ENCODE measurements at regions not wholly inside any gene's neighbourhood (a gene's known extent, or its start where the extent isn't known, plus 50 kb on each side); places are given as distances from the start of the nearest gene placed in this dataset.
"Not testable (repeated sequence)": the region's sequence is repeated elsewhere in the genome, so short reads cannot be mapped to it uniquely, and the experiment has no call there.

DNA sequence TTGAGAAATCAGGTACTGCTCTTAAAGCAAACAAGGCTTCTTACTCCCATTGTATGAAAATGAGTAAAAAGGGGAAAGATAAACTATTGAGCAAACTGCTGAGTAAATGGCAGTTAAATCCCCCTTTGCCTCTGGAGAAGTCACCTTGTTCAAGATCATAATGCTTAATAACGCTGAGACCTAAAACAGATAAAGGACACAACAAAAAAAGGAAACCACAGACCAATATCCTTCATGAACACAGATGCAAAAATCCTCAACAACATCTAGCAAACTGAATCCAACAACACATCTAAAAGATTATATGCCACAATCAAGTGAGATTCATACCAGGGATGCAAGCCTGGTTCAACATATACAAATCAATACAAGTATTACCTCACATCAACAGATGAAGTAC lies 109.0 kb upstream of the MDM1 start:
- Histone ChIP-seq H3K36me3 (ENCODE audit: insufficient read depth, insufficient read length, low read length) (no peaks in the 10 kb centered on the region), H3K4me3 (ENCODE audit: insufficient read length, low read depth) (no peak overlapping the region), H3K9ac (ENCODE audit: insufficient read length, low read depth) (no peak overlapping the region), H3K4me1 (ENCODE audit: insufficient read depth, insufficient read length) (peaks cover 13% of the 10 kb centered on the region), H3K9me3 (ENCODE audit: insufficient read depth, low read length) (no peaks in the 10 kb centered on the region), H3K27me3 (ENCODE audit: insufficient read depth, insufficient read length) (no peaks in the 10 kb centered on the region)
- no peak for TF ChIP-seq ZNF274 (IDR thresholded peaks at IDR 0.05; ENCODE audit: low read depth, low read length)
- TF ChIP-seq SUZ12 (IDR thresholded peaks at IDR 0.05; ENCODE audit: extremely low read depth, insufficient read depth, insufficient read length), result no peak
- TF ChIP-seq YY1 (IDR thresholded peaks at IDR 0.05; ENCODE audit: insufficient read depth, insufficient read length), result no peak
- DNase-seq (ENCODE audit: low read depth, low spot score), result no peak

DNA sequence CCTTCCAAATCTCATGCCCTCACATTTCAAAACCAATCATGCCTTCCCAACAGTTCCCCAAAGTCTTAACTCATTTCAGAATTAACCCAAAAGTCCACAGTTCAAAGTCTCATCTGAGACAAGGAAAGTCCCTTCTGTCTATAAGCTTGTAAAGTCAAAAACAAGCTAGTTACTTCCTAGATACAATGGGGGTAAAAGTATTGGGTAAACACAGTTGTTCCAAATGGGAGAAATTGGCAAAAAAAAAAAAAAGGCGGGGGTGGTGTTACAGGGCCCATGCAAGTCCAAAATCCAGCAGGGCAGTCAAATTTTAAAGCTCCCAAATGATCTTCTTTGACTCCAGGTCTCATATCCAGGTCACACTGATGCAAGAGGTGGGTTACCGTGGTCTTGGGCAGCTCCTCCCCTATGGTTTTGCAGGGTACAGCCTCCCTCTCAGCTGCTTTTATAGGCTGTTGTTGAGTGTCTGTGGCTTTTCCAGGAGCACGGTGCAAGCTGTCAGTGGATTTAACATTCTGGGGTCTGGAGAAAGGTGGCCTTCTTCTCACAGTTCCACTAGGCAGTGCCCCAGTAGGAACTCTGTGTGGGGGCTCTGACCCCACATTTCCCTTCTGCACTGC lies 110.3 kb upstream of the MDM1 start:
- H3K4me3 ChIP-seq (ENCODE audit: insufficient read length, low read depth); H3K9ac ChIP-seq (ENCODE audit: insufficient read length, low read depth); H3K36me3 ChIP-seq (ENCODE audit: insufficient read depth, insufficient read length, low read length); H3K27me3 ChIP-seq (ENCODE audit: insufficient read depth, insufficient read length); H3K9me3 ChIP-seq (ENCODE audit: insufficient read depth, low read length); DNase-seq (ENCODE audit: low read depth, low spot score): not testable (repeated sequence)
- peaks cover 13% of the 10 kb centered on the region for H3K4me1 ChIP-seq (ENCODE audit: insufficient read depth, insufficient read length)

DNA sequence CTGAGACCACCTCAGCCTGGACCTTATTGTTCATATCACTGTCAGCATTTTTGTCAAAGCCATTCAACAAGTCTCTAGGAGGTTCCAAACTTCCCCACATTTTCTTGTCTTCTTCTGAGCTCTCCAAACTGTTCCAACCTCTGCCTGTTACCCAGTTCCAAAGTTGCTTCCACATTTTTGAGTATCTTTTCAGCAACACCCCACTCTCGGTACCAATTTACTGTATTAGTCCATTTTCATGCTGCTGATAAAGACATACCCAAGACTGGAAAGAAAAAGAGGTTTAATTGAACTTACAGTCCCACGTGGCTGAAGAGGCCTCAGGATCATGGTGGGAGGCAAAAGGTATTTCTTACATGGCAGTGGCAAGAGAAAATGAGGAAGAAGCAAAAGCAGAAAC lies 111.5 kb upstream of the MDM1 start:
- H3K9ac ChIP-seq (ENCODE audit: insufficient read length, low read depth); DNase-seq (ENCODE audit: low read depth, low spot score); H3K36me3 ChIP-seq (ENCODE audit: insufficient read depth, insufficient read length, low read length); H3K4me3 ChIP-seq (ENCODE audit: insufficient read length, low read depth); H3K9me3 ChIP-seq (ENCODE audit: insufficient read depth, low read length); H3K27me3 ChIP-seq (ENCODE audit: insufficient read depth, insufficient read length): not testable (repeated sequence)
- peaks cover 13% of the 10 kb centered on the region for H3K4me1 ChIP-seq (ENCODE audit: insufficient read depth, insufficient read length)

DNA sequence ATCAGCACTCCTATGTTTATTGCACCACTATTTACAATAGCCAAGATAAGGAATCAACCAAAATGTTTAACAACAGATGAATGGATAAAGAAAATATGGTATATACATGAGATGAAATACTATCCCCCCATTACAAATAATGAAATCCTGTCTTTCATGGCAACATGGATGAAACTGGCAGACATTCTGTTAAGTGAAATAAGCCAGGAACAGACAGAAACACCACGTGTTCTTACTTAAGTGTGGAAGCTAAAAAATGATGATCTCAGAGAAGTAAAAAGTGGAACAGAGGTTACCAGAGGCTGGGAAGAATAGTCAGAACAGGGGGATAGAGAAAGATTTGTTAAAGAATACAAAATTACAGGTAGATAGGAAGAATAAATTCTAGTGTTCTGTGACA lies 113.7 kb upstream of the MDM1 start:
- TF ChIP-seq ZNF274 (IDR thresholded peaks at IDR 0.05; ENCODE audit: low read depth, low read length) (no peak), YY1 (IDR thresholded peaks at IDR 0.05; ENCODE audit: insufficient read depth, insufficient read length) (no peak), SUZ12 (IDR thresholded peaks at IDR 0.05; ENCODE audit: extremely low read depth, insufficient read depth, insufficient read length) (no peak)
- Histone ChIP-seq H3K9ac (ENCODE audit: insufficient read length, low read depth) (no peak overlapping the region), H3K4me3 (ENCODE audit: insufficient read length, low read depth) (no peak overlapping the region), H3K36me3 (ENCODE audit: insufficient read depth, insufficient read length, low read length) (no peaks in the 10 kb centered on the region), H3K9me3 (ENCODE audit: insufficient read depth, low read length) (0 out of 2 replicates have a peak, but pooled peaks cover 8% of the 10 kb centered on the region), H3K27me3 (ENCODE audit: insufficient read depth, insufficient read length) (no peaks in the 10 kb centered on the region), H3K4me1 (ENCODE audit: insufficient read depth, insufficient read length) (peaks cover 3% of the 10 kb centered on the region)
- no peak for DNase-seq (ENCODE audit: low read depth, low spot score)

DNA sequence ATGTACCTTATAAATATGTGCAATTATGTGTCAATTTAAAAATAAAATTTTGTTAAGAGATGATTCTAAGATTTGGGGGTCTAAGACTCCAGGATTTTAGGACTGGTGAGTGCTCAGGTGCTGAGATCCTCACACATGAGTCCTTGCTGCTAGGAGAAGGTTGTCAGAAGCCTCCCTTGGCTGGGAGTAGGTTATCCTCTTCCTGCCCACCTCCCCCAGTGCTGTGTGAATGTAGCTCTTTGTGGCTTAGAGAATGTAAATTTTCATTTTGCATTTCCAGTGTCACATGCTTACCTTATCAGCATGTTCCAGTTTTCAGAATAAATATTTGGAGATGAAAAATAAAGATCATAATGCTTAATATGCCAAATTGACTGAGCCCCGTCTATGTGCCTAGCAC lies 114.2 kb upstream of the MDM1 start:
- TF ChIP-seq ZNF274 (IDR thresholded peaks at IDR 0.05; ENCODE audit: low read depth, low read length), result no peak
- TF ChIP-seq YY1 (IDR thresholded peaks at IDR 0.05; ENCODE audit: insufficient read depth, insufficient read length), result no peak
- no peak for TF ChIP-seq SUZ12 (IDR thresholded peaks at IDR 0.05; ENCODE audit: extremely low read depth, insufficient read depth, insufficient read length)
- peaks cover 3% of the 10 kb centered on the region for H3K4me1 ChIP-seq (ENCODE audit: insufficient read depth, insufficient read length)
- no peak overlapping the region for H3K9ac ChIP-seq (ENCODE audit: insufficient read length, low read depth)

DNA sequence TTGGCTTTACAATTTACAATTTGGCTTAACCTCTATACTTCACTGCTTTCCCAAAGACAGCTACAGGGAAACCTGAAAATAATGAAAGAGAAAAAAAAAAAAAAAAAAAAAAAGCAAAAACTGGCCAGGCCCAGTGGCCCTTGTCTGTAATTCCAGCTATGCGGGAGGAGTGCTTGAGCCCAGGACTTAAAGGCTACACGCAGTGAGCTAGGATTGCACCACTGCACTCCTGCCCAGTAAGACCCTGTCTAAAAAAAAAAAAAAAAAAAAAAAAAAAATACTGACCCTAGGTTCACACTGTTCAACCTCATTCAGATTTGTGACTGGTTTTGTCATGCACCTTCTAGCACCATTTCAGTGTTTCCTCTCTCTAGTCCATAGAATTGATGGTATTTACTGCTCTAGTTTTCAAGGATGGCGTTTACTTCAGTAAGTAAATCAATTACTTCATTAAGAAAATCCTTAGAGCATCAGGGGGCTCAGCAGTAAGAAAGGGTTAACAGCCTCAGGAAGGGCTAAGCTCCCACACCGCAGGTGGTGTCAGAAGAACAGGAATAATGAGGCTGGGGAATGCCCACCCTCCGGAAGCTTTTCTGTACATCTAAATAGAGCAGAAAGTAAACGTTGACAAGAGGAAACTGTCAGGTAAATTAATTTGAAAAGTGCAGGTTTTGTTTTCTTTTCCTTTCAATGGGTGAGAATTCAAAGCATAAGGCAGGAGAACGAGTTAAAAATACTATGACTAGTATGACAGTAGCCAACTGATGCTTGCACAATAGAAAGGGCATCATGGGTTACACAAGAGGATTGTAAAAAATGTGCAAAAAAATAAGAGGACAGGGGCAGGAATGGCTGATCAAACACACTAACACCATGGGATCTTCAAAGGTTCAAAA lies 115.0 kb upstream of the MDM1 start:
- DNase-seq (ENCODE audit: low read depth, low spot score), result peak; percentile 80
- no peaks in the 10 kb centered on the region for H3K27me3 ChIP-seq (ENCODE audit: insufficient read depth, insufficient read length)
- TF ChIP-seq ZNF274 (IDR thresholded peaks at IDR 0.05; ENCODE audit: low read depth, low read length) (no peak), YY1 (IDR thresholded peaks at IDR 0.05; ENCODE audit: insufficient read depth, insufficient read length) (no peak), SUZ12 (IDR thresholded peaks at IDR 0.05; ENCODE audit: extremely low read depth, insufficient read depth, insufficient read length) (no peak)
- H3K4me1 ChIP-seq (ENCODE audit: insufficient read depth, insufficient read length), result peaks cover 3% of the 10 kb centered on the region
- 0 out of 2 replicates have a peak, but pooled peaks cover 8% of the 10 kb centered on the region for H3K9me3 ChIP-seq (ENCODE audit: insufficient read depth, low read length)
- H3K9ac ChIP-seq (ENCODE audit: insufficient read length, low read depth), result no peak overlapping the region
- no peaks in the 10 kb centered on the region for H3K36me3 ChIP-seq (ENCODE audit: insufficient read depth, insufficient read length, low read length)
- no peak overlapping the region for H3K4me3 ChIP-seq (ENCODE audit: insufficient read length, low read depth)

More for the DNA sequence above, 114.2 kb upstream of the MDM1 start:
- peak; percentile 47 for DNase-seq (ENCODE audit: low read depth, low spot score)
- Histone ChIP-seq H3K9me3 (ENCODE audit: insufficient read depth, low read length) (0 out of 2 replicates have a peak, but pooled peaks cover 8% of the 10 kb centered on the region), H3K4me3 (ENCODE audit: insufficient read length, low read depth) (peak overlapping the region; percentile 6), H3K36me3 (ENCODE audit: insufficient read depth, insufficient read length, low read length) (no peaks in the 10 kb centered on the region), H3K27me3 (ENCODE audit: insufficient read depth, insufficient read length) (no peaks in the 10 kb centered on the region)

DNA sequence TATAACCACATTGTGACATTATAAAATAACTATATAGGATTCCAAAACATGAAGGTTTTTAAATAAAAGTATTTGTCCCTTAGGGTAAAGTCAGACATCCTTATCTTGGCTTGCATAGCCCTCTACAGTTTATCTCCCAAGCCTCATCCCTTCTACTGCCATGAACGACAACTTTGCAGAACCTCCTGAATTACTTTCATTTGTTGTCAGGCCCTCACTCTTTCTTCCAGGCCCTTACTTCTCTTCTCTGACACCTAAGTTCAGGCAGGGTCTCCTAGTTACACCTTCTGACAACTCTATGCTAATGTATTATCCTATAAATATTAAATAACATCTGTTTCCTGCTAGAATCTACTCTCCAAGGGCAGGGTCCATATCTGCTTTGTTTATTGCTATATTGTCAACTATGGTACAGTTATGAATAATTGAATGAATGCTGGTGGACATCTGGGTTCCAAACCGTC lies 115.7 kb upstream of the MDM1 start:
- Histone ChIP-seq H3K9me3 (ENCODE audit: insufficient read depth, low read length) (0 out of 2 replicates have a peak, but pooled peaks cover 8% of the 10 kb centered on the region), H3K9ac (ENCODE audit: insufficient read length, low read depth) (no peak overlapping the region), H3K4me3 (ENCODE audit: insufficient read length, low read depth) (no peak overlapping the region), H3K36me3 (ENCODE audit: insufficient read depth, insufficient read length, low read length) (no peaks in the 10 kb centered on the region), H3K4me1 (ENCODE audit: insufficient read depth, insufficient read length) (peaks cover 3% of the 10 kb centered on the region), H3K27me3 (ENCODE audit: insufficient read depth, insufficient read length) (no peaks in the 10 kb centered on the region)
- TF ChIP-seq ZNF274 (IDR thresholded peaks at IDR 0.05; ENCODE audit: low read depth, low read length), result no peak
- TF ChIP-seq SUZ12 (IDR thresholded peaks at IDR 0.05; ENCODE audit: extremely low read depth, insufficient read depth, insufficient read length), result no peak
- TF ChIP-seq YY1 (IDR thresholded peaks at IDR 0.05; ENCODE audit: insufficient read depth, insufficient read length), result no peak
- DNase-seq (ENCODE audit: low read depth, low spot score), result no peak
